ENCODE measurements at regions not wholly inside any gene's neighbourhood (a gene's known extent, or its start where the extent isn't known, plus 50 kb on each side); places are given as distances from the start of the nearest gene placed in this dataset.

DNA sequence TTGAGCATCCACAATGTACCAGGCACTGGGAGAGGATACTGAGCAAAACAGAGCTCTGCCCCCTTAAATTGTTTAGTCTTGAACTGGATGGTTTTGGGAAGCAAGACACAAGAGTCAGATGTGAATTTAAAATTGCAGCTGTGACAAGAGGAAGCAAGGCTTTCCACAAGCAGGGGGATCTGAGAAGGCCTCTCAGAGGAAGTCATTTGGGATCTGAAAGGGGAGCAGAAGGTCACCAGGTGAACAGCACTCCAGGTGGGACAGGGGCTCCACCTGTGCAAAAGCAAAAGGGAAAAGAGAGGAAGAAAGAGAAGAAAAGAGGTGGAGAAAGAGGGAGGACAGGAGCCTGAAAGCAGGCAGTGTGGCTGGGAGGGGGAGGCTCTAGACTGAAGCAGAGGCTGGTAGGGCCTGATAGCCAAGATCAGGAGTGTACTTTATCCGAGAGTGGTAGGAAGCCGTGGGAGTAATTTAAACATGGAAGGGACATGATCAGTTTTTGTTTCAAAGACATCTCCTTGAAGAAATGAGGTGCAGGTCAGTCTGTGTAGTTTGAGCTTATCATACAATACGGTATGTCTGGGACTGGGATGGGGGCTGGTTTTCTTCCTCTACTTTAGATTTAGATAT, 76.1 kb upstream of the DUSP5 start:
- POLR2A ChIA-PET = no interaction called here
- no peak overlapping the region for H3K27ac ChIP-seq (ENCODE audit: low read depth in 2 of 2, low read length in 1 of 2)
- H4K20me1 ChIP-seq (ENCODE audit: insufficient read depth) = no peaks in the 10 kb centered on the region
- H3K36me3 ChIP-seq (replicated peaks in 1 of 2; ENCODE audit: control insufficient read depth in 1 of 2, insufficient read depth in 2 of 2, low read length in 1 of 2) = no peaks in the 10 kb centered on the region
- no peak for DNase-seq
- WGBS (ENCODE audit: low lambda C conversion rate) = 90% methylated on average over 3 of the region's 3 CpGs
- H3K27me3 ChIP-seq (ENCODE audit: insufficient read depth) = no peaks in the 10 kb centered on the region
- no peak overlapping the region for H3K4me3 ChIP-seq (ENCODE audit: low read depth in 2 of 2, low read length in 1 of 2)
- peaks cover 5 to 14% of the 10 kb centered on the region in 2 experiments; a peak in 2 of 4 replicates for H3K4me1 ChIP-seq (ENCODE audit: control insufficient read depth in 1 of 2, insufficient read depth in 2 of 2, low read depth in 1 of 2, low read length in 1 of 2)
- no peak overlapping the region for H2AFZ ChIP-seq (ENCODE audit: low read depth)
- CTCF ChIA-PET = no interaction called here
- no peaks in the 10 kb centered on the region for H3K79me2 ChIP-seq (ENCODE audit: insufficient read depth)
- H3K9me2 ChIP-seq = no peaks in the 10 kb centered on the region
- no peaks in the 10 kb centered on the region for H3K9me3 ChIP-seq
- no peak overlapping the region for H3K4me2 ChIP-seq
- H3F3A ChIP-seq (replicated peaks; ENCODE audit: insufficient read depth) = peaks cover 13% of the 10 kb centered on the region
- H3K9ac ChIP-seq = no peak overlapping the region
- TF ChIP-seq JUND (IDR thresholded peaks at IDR 0.05) = no peak
- TF ChIP-seq, protein P1, sequence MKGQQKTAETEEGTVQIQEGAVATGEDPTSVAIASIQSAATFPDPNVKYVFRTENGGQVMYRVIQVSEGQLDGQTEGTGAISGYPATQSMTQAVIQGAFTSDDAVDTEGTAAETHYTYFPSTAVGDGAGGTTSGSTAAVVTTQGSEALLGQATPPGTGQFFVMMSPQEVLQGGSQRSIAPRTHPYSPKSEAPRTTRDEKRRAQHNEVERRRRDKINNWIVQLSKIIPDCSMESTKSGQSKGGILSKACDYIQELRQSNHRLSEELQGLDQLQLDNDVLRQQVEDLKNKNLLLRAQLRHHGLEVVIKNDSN (IDR thresholded peaks at IDR 0.05; ENCODE audit: borderline replicate concordance, low read depth) = no peak
- TF ChIP-seq, protein P2, sequence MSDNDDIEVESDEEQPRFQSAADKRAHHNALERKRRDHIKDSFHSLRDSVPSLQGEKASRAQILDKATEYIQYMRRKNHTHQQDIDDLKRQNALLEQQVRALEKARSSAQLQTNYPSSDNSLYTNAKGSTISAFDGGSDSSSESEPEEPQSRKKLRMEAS (IDR thresholded peaks at IDR 0.05; ENCODE audit: low read depth) = no peak
- no peak for TF ChIP-seq NRF1 (IDR thresholded peaks at IDR 0.05; ENCODE audit: low read depth, low read length)
- TF ChIP-seq, protein P3, sequence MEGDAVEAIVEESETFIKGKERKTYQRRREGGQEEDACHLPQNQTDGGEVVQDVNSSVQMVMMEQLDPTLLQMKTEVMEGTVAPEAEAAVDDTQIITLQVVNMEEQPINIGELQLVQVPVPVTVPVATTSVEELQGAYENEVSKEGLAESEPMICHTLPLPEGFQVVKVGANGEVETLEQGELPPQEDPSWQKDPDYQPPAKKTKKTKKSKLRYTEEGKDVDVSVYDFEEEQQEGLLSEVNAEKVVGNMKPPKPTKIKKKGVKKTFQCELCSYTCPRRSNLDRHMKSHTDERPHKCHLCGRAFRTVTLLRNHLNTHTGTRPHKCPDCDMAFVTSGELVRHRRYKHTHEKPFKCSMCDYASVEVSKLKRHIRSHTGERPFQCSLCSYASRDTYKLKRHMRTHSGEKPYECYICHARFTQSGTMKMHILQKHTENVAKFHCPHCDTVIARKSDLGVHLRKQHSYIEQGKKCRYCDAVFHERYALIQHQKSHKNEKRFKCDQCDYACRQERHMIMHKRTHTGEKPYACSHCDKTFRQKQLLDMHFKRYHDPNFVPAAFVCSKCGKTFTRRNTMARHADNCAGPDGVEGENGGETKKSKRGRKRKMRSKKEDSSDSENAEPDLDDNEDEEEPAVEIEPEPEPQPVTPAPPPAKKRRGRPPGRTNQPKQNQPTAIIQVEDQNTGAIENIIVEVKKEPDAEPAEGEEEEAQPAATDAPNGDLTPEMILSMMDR (IDR thresholded peaks at IDR 0.05) = no peak
- TF ChIP-seq FOXM1 (IDR thresholded peaks at IDR 0.05; ENCODE audit: low read depth) = no peak

DNA sequence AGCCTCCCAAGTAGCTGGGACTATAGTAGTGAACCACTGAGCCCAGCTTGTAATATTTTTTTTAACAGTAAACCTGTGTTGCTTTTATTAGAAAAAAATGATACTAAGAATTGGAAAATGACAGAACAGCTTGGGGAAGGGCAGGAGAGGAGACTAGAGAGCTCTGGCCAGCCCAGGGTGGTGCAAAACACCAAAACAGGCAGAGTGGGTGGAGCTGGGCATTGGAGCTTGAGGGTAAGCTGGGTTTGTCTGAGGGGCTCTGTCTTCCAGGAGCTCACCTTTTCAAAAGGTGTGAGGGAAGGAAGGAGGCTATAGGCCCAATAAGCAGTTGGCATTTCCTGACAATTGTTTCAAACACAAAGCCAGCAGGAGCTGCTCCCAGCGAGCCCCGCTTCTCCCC, 75.2 kb upstream of the DUSP5 start:
- Histone ChIP-seq H2AFZ (ENCODE audit: low read depth) (no peak overlapping the region), H3K4me1 (ENCODE audit: control insufficient read depth in 1 of 2, insufficient read depth in 2 of 2, low read depth in 1 of 2, low read length in 1 of 2) (peaks cover 5 to 17% of the 10 kb centered on the region in 2 experiments; a peak in 2 of 4 replicates), H3K27me3 (ENCODE audit: insufficient read depth) (no peaks in the 10 kb centered on the region), H3K9me2 (no peaks in the 10 kb centered on the region), H4K20me1 (ENCODE audit: insufficient read depth) (no peaks in the 10 kb centered on the region), H3K79me2 (ENCODE audit: insufficient read depth) (no peaks in the 10 kb centered on the region), H3K36me3 (replicated peaks in 1 of 2; ENCODE audit: control insufficient read depth in 1 of 2, insufficient read depth in 2 of 2, low read length in 1 of 2) (no peaks in the 10 kb centered on the region), H3K9ac (no peak overlapping the region), H3K27ac (ENCODE audit: low read depth in 2 of 2, low read length in 1 of 2) (no peak overlapping the region), H3K9me3 (no peaks in the 10 kb centered on the region), H3K4me2 (no peak overlapping the region), H3K4me3 (ENCODE audit: low read depth in 2 of 2, low read length in 1 of 2) (no peak overlapping the region), H3F3A (replicated peaks; ENCODE audit: insufficient read depth) (peaks cover 14% of the 10 kb centered on the region)
- no peak for DNase-seq
- POLR2A ChIA-PET = no interaction called here
- 100% methylated on average over 2 of the region's 2 CpGs for WGBS (ENCODE audit: low lambda C conversion rate)
- CTCF ChIA-PET = interaction anchor here (0.6 to 0.7 kb wide), 2 partner anchors 9 to 63 kb away, joined by 3 read pairs; no protein-coding TSS in a partner anchor
- TF ChIP-seq RCOR1 (IDR thresholded peaks at IDR 0.05; ENCODE audit: low read length) = no peak

DNA sequence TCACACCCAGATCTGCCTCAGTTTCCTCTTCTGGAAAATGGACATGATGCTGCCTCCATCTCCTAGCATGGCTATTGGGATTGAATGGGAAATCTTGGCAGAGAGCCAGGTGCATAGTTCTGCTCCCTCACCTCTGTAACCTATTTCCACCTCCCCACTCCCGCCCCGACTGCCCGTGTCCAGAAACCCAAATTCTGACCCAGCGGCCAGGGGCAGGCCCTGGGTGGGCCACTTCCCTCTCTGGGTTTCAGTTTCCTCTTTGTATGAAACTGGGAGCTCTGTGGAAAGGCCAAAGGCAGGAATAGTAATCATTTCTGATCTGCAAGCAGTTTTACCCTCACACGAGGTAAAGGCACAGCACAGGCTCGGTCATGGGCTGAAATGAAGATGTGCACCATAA, 74.1 kb upstream of the DUSP5 start:
- no peak overlapping the region for H3K27ac ChIP-seq (ENCODE audit: low read depth in 2 of 2, low read length in 1 of 2)

More for the DNA sequence above, 74.1 kb upstream of the DUSP5 start:
- Histone ChIP-seq H3K36me3 (replicated peaks in 1 of 2; ENCODE audit: control insufficient read depth in 1 of 2, insufficient read depth in 2 of 2, low read length in 1 of 2) (no peaks in the 10 kb centered on the region), H3K27me3 (ENCODE audit: insufficient read depth) (no peaks in the 10 kb centered on the region), H4K20me1 (ENCODE audit: insufficient read depth) (no peaks in the 10 kb centered on the region), H3K9me3 (no peaks in the 10 kb centered on the region), H2AFZ (ENCODE audit: low read depth) (no peak overlapping the region), H3K4me1 (ENCODE audit: control insufficient read depth in 1 of 2, insufficient read depth in 2 of 2, low read depth in 1 of 2, low read length in 1 of 2) (peaks cover 5 to 17% of the 10 kb centered on the region in 2 experiments; a peak in 2 of 4 replicates), H3K4me2 (no peak overlapping the region), H3K4me3 (ENCODE audit: low read depth in 2 of 2, low read length in 1 of 2) (no peak overlapping the region), H3K79me2 (ENCODE audit: insufficient read depth) (no peaks in the 10 kb centered on the region), H3K9ac (no peak overlapping the region), H3F3A (replicated peaks; ENCODE audit: insufficient read depth) (peaks cover 14% of the 10 kb centered on the region), H3K9me2 (no peaks in the 10 kb centered on the region)
- WGBS (ENCODE audit: low lambda C conversion rate) = 100% methylated on average over 6 of the region's 6 CpGs
- ChIA-PET CTCF (no interaction called here), POLR2A (no interaction called here)
- TF ChIP-seq RFX5 (IDR thresholded peaks at IDR 0.05; ENCODE audit: low read length) = no peak
- 0 out of 2 replicates have a peak, but pooled peaks have one; percentile 12 for TF ChIP-seq NFIC (IDR thresholded peaks at IDR 0.05; ENCODE audit: borderline replicate concordance)
- TF ChIP-seq JUND (IDR thresholded peaks at IDR 0.05) = no peak
- TF ChIP-seq FOXM1 (IDR thresholded peaks at IDR 0.05; ENCODE audit: low read depth) = no peak
- TF ChIP-seq, protein P2 (IDR thresholded peaks at IDR 0.05; ENCODE audit: low read depth) = no peak
- no peak for TF ChIP-seq MXI1 (IDR thresholded peaks at IDR 0.05; ENCODE audit: low read depth, low read length)
- no peak for TF ChIP-seq GATA2 (CRISPR knock-in tag; IDR thresholded peaks at IDR 0.05)
- TF ChIP-seq, protein P4, sequence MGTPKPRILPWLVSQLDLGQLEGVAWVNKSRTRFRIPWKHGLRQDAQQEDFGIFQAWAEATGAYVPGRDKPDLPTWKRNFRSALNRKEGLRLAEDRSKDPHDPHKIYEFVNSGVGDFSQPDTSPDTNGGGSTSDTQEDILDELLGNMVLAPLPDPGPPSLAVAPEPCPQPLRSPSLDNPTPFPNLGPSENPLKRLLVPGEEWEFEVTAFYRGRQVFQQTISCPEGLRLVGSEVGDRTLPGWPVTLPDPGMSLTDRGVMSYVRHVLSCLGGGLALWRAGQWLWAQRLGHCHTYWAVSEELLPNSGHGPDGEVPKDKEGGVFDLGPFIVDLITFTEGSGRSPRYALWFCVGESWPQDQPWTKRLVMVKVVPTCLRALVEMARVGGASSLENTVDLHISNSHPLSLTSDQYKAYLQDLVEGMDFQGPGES (IDR thresholded peaks at IDR 0.05; ENCODE audit: low read depth, low read length) = no peak
- DNase-seq = no peak
